ENCODE measurements at regions not wholly inside any gene's neighbourhood (a gene's known extent, or its start where the extent isn't known, plus 50 kb on each side); places are given as distances from the start of the nearest gene placed in this dataset.

- Histone ChIP-seq H3K9ac (ENCODE audit: low read length) (no peak overlapping the region), H3K36me3 (ENCODE audit: insufficient read depth, low read length) (no peaks in the 10 kb centered on the region), H3K79me2 (ENCODE audit: insufficient read depth, low read length) (no peaks in the 10 kb centered on the region), H2AFZ (ENCODE audit: low read depth, low read length) (no peak overlapping the region), H3K27me3 (ENCODE audit: insufficient read depth, low read length) (no peaks in the 10 kb centered on the region), H3K4me2 (ENCODE audit: low read length) (no peak overlapping the region), H3K4me1 (ENCODE audit: insufficient read depth, low read length) (no peaks in the 10 kb centered on the region), H3K4me3 (ENCODE audit: insufficient read depth, low read depth, low read length) (no peak overlapping the region), H4K20me1 (ENCODE audit: insufficient read depth, low read length) (no peaks in the 10 kb centered on the region), H3K27ac (ENCODE audit: low read depth, low read length) (no peak overlapping the region), H3K9me3 (ENCODE audit: insufficient read depth, low read depth, low read length) (no peaks in the 10 kb centered on the region)
- H3K27ac Mint-ChIP-seq (ENCODE audit: unreplicated experiment): no peak overlapping the region
- no peaks in the 10 kb centered on the region for H3K27me3 Mint-ChIP-seq (ENCODE audit: low read depth, unreplicated experiment)
- H3K36me3 Mint-ChIP-seq (ENCODE audit: low read depth, unreplicated experiment): no peaks in the 10 kb centered on the region
- H3K4me3 Mint-ChIP-seq (ENCODE audit: unreplicated experiment): no peak overlapping the region
- H3K9me3 Mint-ChIP-seq (ENCODE audit: unreplicated experiment): peaks cover 3% of the 10 kb centered on the region
- H3K4me1 Mint-ChIP-seq (ENCODE audit: low read depth, unreplicated experiment): no peaks in the 10 kb centered on the region
- DNase-seq (ENCODE audit: low read depth) (no peak), FAIRE-seq (no peak)
- TF ChIP-seq CTCF (IDR thresholded peaks at IDR 0.05; ENCODE audit: insufficient read depth, low read depth, low read length): no peak
Measured at GRCh38 chr20:8967641-8968245, 101.1 kb upstream of the PLCB4 start.

- no peak overlapping the region for H3K27ac Mint-ChIP-seq (ENCODE audit: unreplicated experiment)
- Histone ChIP-seq H3K36me3 (ENCODE audit: insufficient read depth, low read length) (no peaks in the 10 kb centered on the region), H3K4me3 (ENCODE audit: insufficient read depth, low read depth, low read length) (no peak overlapping the region), H3K9me3 (ENCODE audit: insufficient read depth, low read depth, low read length) (no peaks in the 10 kb centered on the region), H3K27ac (ENCODE audit: low read depth, low read length) (no peak overlapping the region), H4K20me1 (ENCODE audit: insufficient read depth, low read length) (no peaks in the 10 kb centered on the region), H3K4me1 (ENCODE audit: insufficient read depth, low read length) (no peaks in the 10 kb centered on the region), H2AFZ (ENCODE audit: low read depth, low read length) (no peak overlapping the region), H3K4me2 (ENCODE audit: low read length) (no peak overlapping the region), H3K27me3 (ENCODE audit: insufficient read depth, low read length) (no peaks in the 10 kb centered on the region), H3K79me2 (ENCODE audit: insufficient read depth, low read length) (no peaks in the 10 kb centered on the region), H3K9ac (ENCODE audit: low read length) (no peak overlapping the region)
- H3K4me1 Mint-ChIP-seq (ENCODE audit: low read depth, unreplicated experiment): peaks cover 3% of the 10 kb centered on the region
- no peaks in the 10 kb centered on the region for H3K27me3 Mint-ChIP-seq (ENCODE audit: low read depth, unreplicated experiment)
- H3K36me3 Mint-ChIP-seq (ENCODE audit: low read depth, unreplicated experiment): no peaks in the 10 kb centered on the region
- DNase-seq (ENCODE audit: low read depth) (no peak), FAIRE-seq (no peak)
- no peak for TF ChIP-seq EZH2 (IDR thresholded peaks at IDR 0.05; ENCODE audit: insufficient read depth, low read length)
- TF ChIP-seq CTCF (IDR thresholded peaks at IDR 0.05; ENCODE audit: insufficient read depth, low read depth, low read length): no peak
- no peak overlapping the region for H3K4me3 Mint-ChIP-seq (ENCODE audit: unreplicated experiment)
- peaks cover 3% of the 10 kb centered on the region for H3K9me3 Mint-ChIP-seq (ENCODE audit: unreplicated experiment)
Measured at GRCh38 chr20:8969146-8969583, 99.7 kb upstream of the PLCB4 start.

GRCh38 chr20:8971669-8972316 lies 97.1 kb upstream of the PLCB4 start:
- no peaks in the 10 kb centered on the region for H3K79me2 ChIP-seq (ENCODE audit: insufficient read depth, low read length)
- no peak overlapping the region for H3K4me3 Mint-ChIP-seq (ENCODE audit: unreplicated experiment)
- no peak for FAIRE-seq
- H3K27me3 ChIP-seq (ENCODE audit: insufficient read depth, low read length): no peaks in the 10 kb centered on the region
- H3K36me3 Mint-ChIP-seq (ENCODE audit: low read depth, unreplicated experiment): no peaks in the 10 kb centered on the region
- no peak overlapping the region for H3K27ac ChIP-seq (ENCODE audit: low read depth, low read length)
- H3K9me3 Mint-ChIP-seq (ENCODE audit: unreplicated experiment): peaks cover 3% of the 10 kb centered on the region
- H4K20me1 ChIP-seq (ENCODE audit: insufficient read depth, low read length): no peaks in the 10 kb centered on the region
- H3K4me2 ChIP-seq (ENCODE audit: low read length): no peak overlapping the region
- H3K36me3 ChIP-seq (ENCODE audit: insufficient read depth, low read length): no peaks in the 10 kb centered on the region
- no peak for TF ChIP-seq EZH2 (IDR thresholded peaks at IDR 0.05; ENCODE audit: insufficient read depth, low read length)
- TF ChIP-seq CTCF (IDR thresholded peaks at IDR 0.05; ENCODE audit: insufficient read depth, low read depth, low read length): no peak
- no peaks in the 10 kb centered on the region for H3K9me3 ChIP-seq (ENCODE audit: insufficient read depth, low read depth, low read length)
- H3K4me1 ChIP-seq (ENCODE audit: insufficient read depth, low read length): no peaks in the 10 kb centered on the region
- H3K4me1 Mint-ChIP-seq (ENCODE audit: low read depth, unreplicated experiment): peaks cover 3% of the 10 kb centered on the region
- no peak overlapping the region for H3K9ac ChIP-seq (ENCODE audit: low read length)
- no peaks in the 10 kb centered on the region for H3K27me3 Mint-ChIP-seq (ENCODE audit: low read depth, unreplicated experiment)
- no peak for DNase-seq (ENCODE audit: low read depth)
- H2AFZ ChIP-seq (ENCODE audit: low read depth, low read length): no peak overlapping the region
- no peak overlapping the region for H3K27ac Mint-ChIP-seq (ENCODE audit: unreplicated experiment)
- H3K4me3 ChIP-seq (ENCODE audit: insufficient read depth, low read depth, low read length): no peak overlapping the region

Measured in astrocyte (in vitro differentiated cells and primary cell).